ENCODE measurements at regions not wholly inside any gene's neighbourhood (a gene's known extent, or its start where the extent isn't known, plus 50 kb on each side); places are given as distances from the start of the nearest gene placed in this dataset.

- H3K79me2 ChIP-seq (ENCODE audit: insufficient read depth, low read length), result no peaks in the 10 kb centered on the region
- BruUV-seq (replicated peaks), result no TSS peak
- POLR2A ChIA-PET, result no interaction called here
- in situ Hi-C loops (cut with HindIII; ENCODE audit: extremely low pct_ligation_motif_present, low pct_unique_long_range_greater_than_20kb), result no loop called here
- ATAC-seq, result no peak
- WGBS (ENCODE audit: low lambda C conversion rate), result 37% methylated on average over 6 of the region's 6 CpGs
- no peak overlapping the region for H3K9ac ChIP-seq (ENCODE audit: insufficient read depth, low read depth, low read length)
- H3K9me3 ChIP-seq (ENCODE audit: low read length), result no peaks in the 10 kb centered on the region
- FAIRE-seq, result no peak
- no peak overlapping the region for H2AFZ ChIP-seq (ENCODE audit: low read length)
- no peaks in the 10 kb centered on the region for H3K27me3 ChIP-seq (ENCODE audit: control insufficient read depth in 1 of 2, insufficient read depth in 2 of 2, low read length in 2 of 2)
- no peaks in the 10 kb centered on the region for H3K36me3 ChIP-seq (replicated peaks in 1 of 2; ENCODE audit: control insufficient read depth in 1 of 2, insufficient read depth in 2 of 2, low read length in 2 of 2)
- no peaks in the 10 kb centered on the region for H4K20me1 ChIP-seq (ENCODE audit: insufficient read depth, low read length)
- intact Hi-C loops (cut with micrococcal nuclease; ENCODE audit: unreplicated experiment), result no loop called here
- no peak for TF ChIP-seq SNAPC2 (CRISPR knock-in tag; IDR thresholded peaks at IDR 0.05)
- TF ChIP-seq HOXA7 (CRISPR knock-in tag; IDR thresholded peaks at IDR 0.05), result no peak
- TF ChIP-seq ARID3A (IDR thresholded peaks at IDR 0.05; ENCODE audit: low read depth, low read length), result no peak
- no peak for TF ChIP-seq SCMH1 (CRISPR knock-in tag; IDR thresholded peaks at IDR 0.05; ENCODE audit: borderline replicate concordance)
- no peak for TF ChIP-seq ZNF282 (IDR thresholded peaks at IDR 0.05; ENCODE audit: partially characterized antibody)
- no peak for TF ChIP-seq THAP8 (CRISPR knock-in tag; IDR thresholded peaks at IDR 0.05; ENCODE audit: borderline replicate concordance)
- TF ChIP-seq JUN (CRISPR knock-in tag; IDR thresholded peaks at IDR 0.05), result no peak
- TF ChIP-seq TMF1 (CRISPR knock-in tag; IDR thresholded peaks at IDR 0.05; ENCODE audit: low read depth), result no peak
- H3K4me3 ChIP-seq (replicated peaks in 1 of 3; ENCODE audit: insufficient read depth in 1 of 3, low read depth in 2 of 3, low read length in 3 of 3), result no peak overlapping the region
- H3K27ac ChIP-seq (ENCODE audit: extremely low read length, insufficient read depth, low read length), result no peak overlapping the region
- CTCF ChIA-PET (ENCODE audit: low intra/inter-chr PET ratio, low total read pairs), result no interaction called here
- no peak for DNase-seq (ENCODE audit: low spot score)
- H3K4me1 ChIP-seq (ENCODE audit: insufficient read depth, low read length), result no peaks in the 10 kb centered on the region
- no peak overlapping the region for H3K4me2 ChIP-seq (ENCODE audit: low read depth, low read length)
Observed at GRCh38 chr5:124972703-124973102, 226.3 kb upstream of the ZNF608 start.

All from HepG2 (cell line).